Tibial nerve (tissue), 4 donors: ENCODE measurements at regions not wholly inside any gene's neighbourhood (a gene's known extent, or its start where the extent isn't known, plus 50 kb on each side); places are given as distances from the start of the nearest gene placed in this dataset.
"Not testable (repeated sequence)": the region's sequence is repeated elsewhere in the genome, so short reads cannot be mapped to it uniquely, and the experiment has no call there.

ENCODE experiments used
- DNase-seq, 2 donors: peaks; one replicate each; pipeline ENCODE4 v3.0.0-alpha.2; 2019; ENCODE audit warnings: low spot score in 2 of 2
- H3K27ac ChIP-seq, 4 donors: fragments of 200-600 bp; sonication (generic) in 3 of 4; one replicate each; pipeline ENCODE4 v1.5.1; 2017 to 2019; ENCODE audit warnings: mild to moderate bottlenecking in 1 of 4
- H3K27me3 ChIP-seq, 2 donors: fragments of 200-600 bp; sonication (generic) in 1 of 2; one replicate each; pipeline versions ENCODE4 v1.5.1 to v1.6.0; 2017 to 2019
- H3K36me3 ChIP-seq, 3 donors: fragments of 200-600 bp; sonication (generic); one replicate each; pipeline ENCODE4 v1.5.1; 2018 to 2019
- H3K4me1 ChIP-seq, 4 donors: fragments of 200-600 bp; sonication (generic) in 3 of 4; one replicate each; pipeline ENCODE4 v1.5.1; 2017 to 2019
- H3K4me3 ChIP-seq, 4 donors: fragments of 200-600 bp; sonication (generic) in 3 of 4; one replicate each; pipeline ENCODE4 v1.5.1; 2017 to 2019; ENCODE audit warnings: mild to moderate bottlenecking in 1 of 4, moderate library complexity in 1 of 4
- H3K9me3 ChIP-seq, 4 donors: fragments of 200-600 bp; sonication (generic) in 3 of 4; one replicate each; pipeline ENCODE4 v1.5.1; 2017 to 2019
- CTCF ChIP-seq, 5 experiments: fragments of 200-600 bp in 3 of 5; fragments of 450-650 bp in 2 of 5; sonication (generic) in 3 of 5; IDR thresholded peaks; one replicate each; pipeline ENCODE4 v1.5.1; 2016 to 2019; ENCODE audit warnings: antibody characterized with exemption in 5 of 5, mild to moderate bottlenecking in 3 of 5, moderate library complexity in 2 of 5
- EP300 ChIP-seq, 2 donors: sonication (generic); formaldehyde crosslinking; IDR thresholded peaks; one replicate each; pipeline ENCODE4 v1.6.1; 2017; ENCODE audit warnings: antibody characterized with exemption in 2 of 2, mild to moderate bottlenecking in 1 of 2
- POLR2A ChIP-seq, 2 donors: fragments of 450-650 bp; IDR thresholded peaks; one replicate each; pipeline ENCODE4 v1.6.1; 2017; ENCODE audit warnings: antibody characterized with exemption in 2 of 2, mild to moderate bottlenecking in 2 of 2, moderate library complexity in 2 of 2
- WGBS, 2 donors: methylation state at CpG; one replicate each; pipeline ENCODE4 v1.1.5; 2018; 5-methylcytosine and 5-hydroxymethylcytosine counted together

GRCh38 chr10:128189176-128189575 lies 63.0 kb upstream of the MKI67 start:
- Histone ChIP-seq H3K27ac (no peak overlapping the region), H3K36me3 (no peaks in the 10 kb centered on the region), H3K4me3 (no peak overlapping the region), H3K4me1 (peaks cover 0 to 7% (median 0%) of the 10 kb centered on the region in 4 donors), H3K27me3 (peaks cover 0 to 2% of the 10 kb centered on the region in 2 donors), H3K9me3 (no peaks in the 10 kb centered on the region)
- DNase-seq = no peak
- WGBS, 2 donors = 88 to 89% methylated on average over 4 of the region's 4 CpGs
- TF ChIP-seq EP300 (IDR thresholded peaks at IDR 0.05) (no peak), CTCF (IDR thresholded peaks at IDR 0.05) (no peak), POLR2A (IDR thresholded peaks at IDR 0.05) (no peak)

GRCh38 chr10:128191847-128192246 lies 65.6 kb upstream of the MKI67 start:
- H3K4me3 ChIP-seq = no peak overlapping the region
- H3K4me1 ChIP-seq = peaks cover 0 to 7% (median 0%) of the 10 kb centered on the region in 4 donors
- no peak for TF ChIP-seq POLR2A (IDR thresholded peaks at IDR 0.05)
- TF ChIP-seq CTCF (IDR thresholded peaks at IDR 0.05) = no peak
- TF ChIP-seq EP300 (IDR thresholded peaks at IDR 0.05) = no peak
- no peak for DNase-seq
- WGBS, 2 donors = 67 to 68% methylated on average over 5 of the region's 5 CpGs
- peaks cover 0 to 2% of the 10 kb centered on the region in 2 donors for H3K27me3 ChIP-seq
- no peak overlapping the region for H3K27ac ChIP-seq
- no peaks in the 10 kb centered on the region for H3K36me3 ChIP-seq
- H3K9me3 ChIP-seq = no peaks in the 10 kb centered on the region

- H3K4me3 ChIP-seq, DNase-seq, H3K9me3 ChIP-seq, H3K36me3 ChIP-seq, H3K27me3 ChIP-seq, H3K4me1 ChIP-seq, H3K27ac ChIP-seq: not testable (repeated sequence)
- 92 to 100% methylated on average over 2 of the region's 2 CpGs for WGBS, 2 donors
These were observed 75.6 kb upstream of the MKI67 start for GRCh38 chr10:128201826-128202225.

GRCh38 chr10:128203028-128203427 lies 76.8 kb upstream of the MKI67 start:
- H3K27ac ChIP-seq = no peak overlapping the region
- TF ChIP-seq CTCF (IDR thresholded peaks at IDR 0.05) (no peak), EP300 (IDR thresholded peaks at IDR 0.05) (no peak), POLR2A (IDR thresholded peaks at IDR 0.05) (no peak)
- peaks cover 0 to 3% (median 0%) of the 10 kb centered on the region in 4 donors for H3K9me3 ChIP-seq
- DNase-seq = no peak
- H3K27me3 ChIP-seq = peaks cover 0 to 12% of the 10 kb centered on the region in 2 donors
- no peak overlapping the region for H3K4me3 ChIP-seq
- no peaks in the 10 kb centered on the region for H3K36me3 ChIP-seq
- no peaks in the 10 kb centered on the region for H3K4me1 ChIP-seq

- not testable (repeated sequence) for H3K9me3 ChIP-seq, DNase-seq, H3K4me3 ChIP-seq, H3K27ac ChIP-seq, H3K4me1 ChIP-seq, H3K36me3 ChIP-seq
- 79 to 86% methylated on average over 3 of the region's 3 CpGs for WGBS, 2 donors
- peaks cover 0 to 12% of the 10 kb centered on the region in 2 donors for H3K27me3 ChIP-seq
These were observed 79.4 kb upstream of the MKI67 start for GRCh38 chr10:128205591-128205990.

GRCh38 chr10:128206676-128207075 lies 80.5 kb upstream of the MKI67 start:
- H3K27me3 ChIP-seq = peaks cover 0 to 12% of the 10 kb centered on the region in 2 donors
- H3K9me3 ChIP-seq = peaks cover 0 to 3% (median 0%) of the 10 kb centered on the region in 4 donors
- WGBS, 2 donors = 95% methylated on average over 2 to 4 of the region's 4 CpGs
- no peak for DNase-seq
- H3K4me1 ChIP-seq = peaks cover 0 to 13% (median 0%) of the 10 kb centered on the region in 4 donors
- no peak overlapping the region for H3K4me3 ChIP-seq
- TF ChIP-seq EP300 (IDR thresholded peaks at IDR 0.05) (no peak), CTCF (IDR thresholded peaks at IDR 0.05) (no peak)
- H3K27ac ChIP-seq = no peak overlapping the region
- no peaks in the 10 kb centered on the region for H3K36me3 ChIP-seq
